KMS-11 (cell line): ENCODE measurements at regions not wholly inside any gene's neighbourhood (a gene's known extent, or its start where the extent isn't known, plus 50 kb on each side); places are given as distances from the start of the nearest gene placed in this dataset.

Experiments
- H2AFZ ChIP-seq: fragments of 200-600 bp; sonication (generic); 2 replicates; pipeline ENCODE4 v1.6.1; 2016; ENCODE audit warnings: antibody characterized with exemption, mixed run types, low read depth
- H3K27ac ChIP-seq: fragments of 200-600 bp; sonication (generic); 2 replicates; pipeline ENCODE4 v1.6.1; 2016; ENCODE audit warnings: mild to moderate bottlenecking, mixed run types
- H3K27me3 ChIP-seq: fragments of 200-600 bp; sonication (generic); 2 replicates; pipeline ENCODE4 v1.6.1; 2017; ENCODE audit warnings: mild to moderate bottlenecking, low read depth, mixed run types, moderate library complexity; ENCODE audit not compliant: insufficient read depth
- H3K36me3 ChIP-seq: fragments of 200-600 bp; sonication (generic); 2 replicates; pipeline ENCODE4 v1.6.1; 2017; ENCODE audit warnings: mild to moderate bottlenecking, mixed run types; ENCODE audit not compliant: insufficient read depth
- H3K4me1 ChIP-seq: fragments of 200-600 bp; sonication (generic); 2 replicates; pipeline ENCODE4 v1.6.1; 2016; ENCODE audit warnings: mild to moderate bottlenecking, low read depth, mixed run types; ENCODE audit not compliant: poor library complexity, severe bottlenecking
- H3K4me2 ChIP-seq: fragments of 200-600 bp; sonication (generic); 2 replicates; pipeline ENCODE4 v1.7.0; 2016; ENCODE audit warnings: mild to moderate bottlenecking, mixed run types
- H3K4me3 ChIP-seq: fragments of 200-600 bp; sonication (generic); IDR thresholded peaks from 2 replicates; pipeline ENCODE4 v1.6.1; 2017; ENCODE audit warnings: low read depth, low read length, mixed read lengths; ENCODE audit not compliant: insufficient read depth
- H3K79me2 ChIP-seq: fragments of 200-600 bp; sonication (generic); 2 replicates; pipeline ENCODE4 v1.6.1; 2016; ENCODE audit warnings: low read depth, mixed run types; ENCODE audit not compliant: insufficient read depth
- H3K9ac ChIP-seq: fragments of 200-600 bp; sonication (generic); 2 replicates; pipeline ENCODE4 v1.6.1; 2016; ENCODE audit warnings: mild to moderate bottlenecking, mixed run types
- H4K20me1 ChIP-seq: fragments of 200-600 bp; sonication (generic); 2 replicates; pipeline ENCODE4 v1.6.1; 2016; ENCODE audit warnings: mild to moderate bottlenecking, mixed run types; ENCODE audit not compliant: insufficient read depth
- TF ChIP-seq, protein P1 (sequence below): fragments of 200-600 bp; sonication (generic); conservative IDR thresholded peaks from 2 replicates; pipeline ENCODE4 v1.6.1; 2017; ENCODE audit warnings: low read depth, mild to moderate bottlenecking, antibody characterized with exemption, low read length, moderate library complexity, mixed read lengths

DNA sequence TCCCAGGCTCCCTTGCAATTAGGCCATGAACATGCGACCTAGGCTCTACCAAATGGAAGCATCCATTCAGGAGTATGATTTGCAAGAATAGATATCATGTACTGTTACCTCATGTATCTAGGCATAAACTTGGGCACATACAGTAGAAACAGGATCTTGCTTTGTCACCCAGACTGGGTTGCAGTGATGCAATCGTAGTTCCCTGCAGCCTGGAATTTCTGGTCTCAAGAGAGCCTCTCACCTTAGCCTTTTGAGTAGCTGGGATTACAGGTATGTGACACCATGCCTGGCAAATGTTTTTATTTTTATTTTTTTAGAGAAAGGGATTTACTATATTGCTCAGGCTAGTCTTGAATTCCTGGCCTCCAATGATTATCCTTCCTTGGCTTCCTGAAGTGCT is 994.2 kb downstream of the ADGRL3 start:
- no peaks in the 10 kb centered on the region for H3K36me3 ChIP-seq

DNA sequence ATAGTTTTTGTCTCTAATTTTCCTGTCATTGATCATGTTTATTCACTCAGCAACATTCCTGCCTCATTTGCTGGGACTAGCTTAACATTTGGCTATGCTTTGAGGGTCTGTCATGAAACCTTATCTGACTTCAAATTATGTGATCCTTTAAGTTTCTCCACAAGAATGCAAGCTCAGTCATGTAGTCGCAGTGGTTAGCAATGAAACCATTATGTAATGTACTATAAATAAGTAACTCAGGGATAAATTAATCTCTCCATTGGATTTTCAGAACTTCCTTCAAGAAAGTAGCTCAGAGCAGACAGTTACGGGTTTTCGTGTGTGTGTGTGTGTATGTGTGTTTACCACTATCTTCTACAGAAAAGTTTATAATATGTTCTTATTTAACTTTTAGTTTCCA is 993.6 kb downstream of the ADGRL3 start:
- Histone ChIP-seq H3K4me3 (no peak overlapping the region), H3K4me2 (no peak overlapping the region), H3K27me3 (no peaks in the 10 kb centered on the region), H3K36me3 (no peaks in the 10 kb centered on the region), H3K27ac (no peak overlapping the region), H2AFZ (no peak overlapping the region), H3K79me2 (no peaks in the 10 kb centered on the region), H3K9ac (no peak overlapping the region), H3K4me1 (no peaks in the 10 kb centered on the region), H4K20me1 (no peaks in the 10 kb centered on the region)
- TF ChIP-seq, protein P1, sequence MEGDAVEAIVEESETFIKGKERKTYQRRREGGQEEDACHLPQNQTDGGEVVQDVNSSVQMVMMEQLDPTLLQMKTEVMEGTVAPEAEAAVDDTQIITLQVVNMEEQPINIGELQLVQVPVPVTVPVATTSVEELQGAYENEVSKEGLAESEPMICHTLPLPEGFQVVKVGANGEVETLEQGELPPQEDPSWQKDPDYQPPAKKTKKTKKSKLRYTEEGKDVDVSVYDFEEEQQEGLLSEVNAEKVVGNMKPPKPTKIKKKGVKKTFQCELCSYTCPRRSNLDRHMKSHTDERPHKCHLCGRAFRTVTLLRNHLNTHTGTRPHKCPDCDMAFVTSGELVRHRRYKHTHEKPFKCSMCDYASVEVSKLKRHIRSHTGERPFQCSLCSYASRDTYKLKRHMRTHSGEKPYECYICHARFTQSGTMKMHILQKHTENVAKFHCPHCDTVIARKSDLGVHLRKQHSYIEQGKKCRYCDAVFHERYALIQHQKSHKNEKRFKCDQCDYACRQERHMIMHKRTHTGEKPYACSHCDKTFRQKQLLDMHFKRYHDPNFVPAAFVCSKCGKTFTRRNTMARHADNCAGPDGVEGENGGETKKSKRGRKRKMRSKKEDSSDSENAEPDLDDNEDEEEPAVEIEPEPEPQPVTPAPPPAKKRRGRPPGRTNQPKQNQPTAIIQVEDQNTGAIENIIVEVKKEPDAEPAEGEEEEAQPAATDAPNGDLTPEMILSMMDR, result no peak

More for the DNA sequence above, 994.2 kb downstream of the ADGRL3 start:
- Histone ChIP-seq H3K9ac (no peak overlapping the region), H2AFZ (no peak overlapping the region), H4K20me1 (no peaks in the 10 kb centered on the region), H3K4me2 (no peak overlapping the region), H3K27ac (no peak overlapping the region), H3K79me2 (no peaks in the 10 kb centered on the region), H3K4me1 (no peaks in the 10 kb centered on the region), H3K4me3 (no peak overlapping the region), H3K27me3 (no peaks in the 10 kb centered on the region)
- TF ChIP-seq, protein P1, result no peak

DNA sequence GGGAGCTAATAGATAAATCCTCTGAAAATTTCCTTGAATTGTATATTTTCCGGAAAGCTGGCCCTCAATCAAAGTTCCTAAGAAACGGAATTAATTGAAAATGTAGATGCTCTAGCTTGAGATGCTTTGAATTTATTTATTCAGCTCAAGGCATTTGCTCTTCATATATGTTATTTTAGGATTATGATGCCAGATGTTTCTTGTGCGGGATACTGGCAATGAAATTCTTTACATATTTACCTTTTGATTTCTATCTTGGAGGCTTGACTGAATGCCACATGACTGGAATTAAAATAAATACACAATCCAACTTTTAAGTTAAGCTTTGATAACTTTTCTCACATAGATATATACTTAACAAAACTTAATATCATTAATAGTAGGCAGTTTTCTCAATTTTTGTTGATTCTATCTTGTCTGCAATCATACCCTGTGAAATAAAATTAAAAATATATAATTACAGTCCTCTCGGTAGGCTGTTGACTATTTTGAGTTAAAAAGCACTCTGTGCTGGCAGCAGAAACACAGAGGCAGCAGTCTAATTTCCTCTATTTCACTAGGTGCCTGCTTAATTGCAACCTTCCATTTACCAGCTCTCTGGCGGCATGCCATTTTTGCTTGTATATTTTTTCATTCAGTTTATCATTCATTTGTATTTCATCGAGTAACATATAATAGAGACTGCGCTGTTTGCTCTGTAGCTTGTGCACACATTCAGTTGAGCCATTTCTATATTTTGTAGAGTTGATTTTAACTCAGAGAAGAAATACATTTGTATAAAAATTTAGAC is 991.5 kb downstream of the ADGRL3 start:
- H3K36me3 ChIP-seq, result no peaks in the 10 kb centered on the region
- H2AFZ ChIP-seq, result no peak overlapping the region
- H3K27me3 ChIP-seq, result no peaks in the 10 kb centered on the region
- no peak overlapping the region for H3K27ac ChIP-seq
- H3K4me2 ChIP-seq, result no peak overlapping the region
- no peak overlapping the region for H3K4me3 ChIP-seq
- H4K20me1 ChIP-seq, result no peaks in the 10 kb centered on the region
- no peaks in the 10 kb centered on the region for H3K79me2 ChIP-seq
- H3K4me1 ChIP-seq, result no peaks in the 10 kb centered on the region
- TF ChIP-seq, protein P1, result no peak
- H3K9ac ChIP-seq, result no peak overlapping the region

GRCh38 chr4:62170235-62170634 is 970.1 kb downstream of the ADGRL3 start:
- no peak overlapping the region for H3K4me3 ChIP-seq
- H3K27ac ChIP-seq, result peak overlapping the region; percentile 58
- peaks cover 32% of the 10 kb centered on the region for H3K4me1 ChIP-seq
- H3K9ac ChIP-seq, result peak overlapping the region; percentile 6; the same call in 1 of the 2 replicates
- H2AFZ ChIP-seq, result peak overlapping the region; percentile 23; the same call in 1 of the 2 replicates
- no peaks in the 10 kb centered on the region for H3K27me3 ChIP-seq
- H4K20me1 ChIP-seq, result no peaks in the 10 kb centered on the region
- H3K79me2 ChIP-seq, result no peaks in the 10 kb centered on the region
- H3K36me3 ChIP-seq, result no peaks in the 10 kb centered on the region
- H3K4me2 ChIP-seq, result peak overlapping the region; percentile 47
- TF ChIP-seq, protein P1, result no peak
